HCT116 (cell line): ENCODE measurements at regions not wholly inside any gene's neighbourhood (a gene's known extent, or its start where the extent isn't known, plus 50 kb on each side); places are given as distances from the start of the nearest gene placed in this dataset.

Source experiments
- ATAC-seq: fragments of 200-7000 bp; cut with Tn5 transposase; 2 replicates; pipeline ENCODE4 v1.9.1; 2020; ENCODE audit warnings: mild to moderate bottlenecking, moderate library complexity
- BruUV-seq: library from RNA; stranded (reverse); fragments of 400-500 nt; replicated peaks from 2 replicates; lab custom pipeline; 2021; lab: Mats Ljungman, UMichigan
- CTCF ChIA-PET: fragments of 300-600 bp; sonication (Branson Sonifier 250); formaldehyde crosslinking; loops from one replicate; lab custom pipeline; 2021; ENCODE audit warnings: antibody characterized with exemption; lab: Charles Lee
- POLR2A ChIA-PET: fragments of 300-600, 350-600 bp; sonication (Branson Sonifier 250); formaldehyde crosslinking; loops from one replicate; lab custom pipeline; 2021; ENCODE audit warnings: antibody characterized with exemption; lab: Charles Lee
- RAD21 ChIA-PET, 2 experiments: fragments of 300-600 bp; sonication (Branson Sonifier 250); formaldehyde crosslinking; loops; one replicate each; lab custom pipeline; 2023; ENCODE audit warnings: low total read pairs in 2 of 2; ENCODE audit not compliant: uncharacterized antibody in 2 of 2, unreplicated experiment in 2 of 2, low non-redundant PET in 1 of 2; lab: Charles Lee
- DNase-seq: peaks from one replicate; pipeline ENCODE4 v3.0.0-alpha.2; 2010; ENCODE audit warnings: low read depth, low spot score
- H2AFZ ChIP-seq: fragments of 200-600 bp; shearing (Covaris generic), sonication (generic); 2 replicates; pipeline ENCODE4 v1.6.1; 2017; ENCODE audit warnings: low read depth, mixed run types, mixed read lengths, antibody characterized with exemption, low read length; ENCODE audit not compliant: poor library complexity, severe bottlenecking
- H3K27ac ChIP-seq: 2 replicates; pipeline ENCODE4 v1.5.1; 2012; ENCODE audit warnings: low read depth, low read length
- H3K27me3 ChIP-seq: fragments of 200-600 bp; sonication (generic); 2 replicates; pipeline ENCODE4 v1.6.1; 2016; ENCODE audit warnings: mixed run types, low read length, mixed read lengths; ENCODE audit not compliant: insufficient read depth
- H3K36me3 ChIP-seq, 2 experiments: fragments of 200-500 bp in 1 of 2; fragments of 200-600 bp in 1 of 2; sonication (Bioruptor generic) in 1 of 2; sonication (generic) in 1 of 2; 2 replicates each; pipeline versions ENCODE4 v1.5.1 to v1.6.1; 2014 to 2016; ENCODE audit warnings: low read length in 2 of 2, inconsistent platforms in 1 of 2, mixed read lengths in 1 of 2, mixed run types in 1 of 2; ENCODE audit not compliant: insufficient read depth in 2 of 2, control insufficient read depth in 1 of 2
- H3K4me1 ChIP-seq, 2 experiments: fragments of 200-600 bp in 1 of 2; sonication (generic) in 1 of 2; 2 replicates each; pipeline versions ENCODE4 v1.5.1 to v1.6.1; 2012 to 2017; ENCODE audit warnings: low read length in 2 of 2, inconsistent platforms in 1 of 2, mild to moderate bottlenecking in 1 of 2, mixed read lengths in 1 of 2, mixed run types in 1 of 2, moderate library complexity in 1 of 2; ENCODE audit not compliant: insufficient read depth in 2 of 2, control insufficient read depth in 1 of 2
- H3K4me2 ChIP-seq: fragments of 200-600 bp; sonication (generic); 2 replicates; pipeline ENCODE4 v1.6.1; 2017; ENCODE audit warnings: mixed run types, low read length, mixed read lengths
- H3K4me3 ChIP-seq, 2 experiments: fragments of 200-600 bp in 1 of 2; sonication (generic) in 1 of 2; replicated peaks in 1 of 2; 2 replicates each; pipeline ENCODE4 v1.5.1; 2011 to 2016; ENCODE audit warnings: low read length in 2 of 2, control low read depth in 1 of 2, low read depth in 1 of 2, mild to moderate bottlenecking in 1 of 2, mixed read lengths in 1 of 2, mixed run types in 1 of 2
- H3K79me2 ChIP-seq: fragments of 200-600 bp; sonication (generic); 2 replicates; pipeline ENCODE4 v1.6.1; 2017; ENCODE audit warnings: mild to moderate bottlenecking, mixed run types, low read length, moderate library complexity, mixed read lengths; ENCODE audit not compliant: insufficient read depth
- H3K9ac ChIP-seq: fragments of 200-600 bp; sonication (generic); 2 replicates; pipeline ENCODE4 v1.6.1; 2016; ENCODE audit warnings: low read length, mixed read lengths
- H3K9me2 ChIP-seq: fragments of 200-600 bp; sonication (generic), shearing (Covaris generic); 2 replicates; pipeline ENCODE4 v1.6.1; 2017; ENCODE audit warnings: mixed run types, mild to moderate bottlenecking, moderate library complexity; ENCODE audit not compliant: insufficient read depth
- H3K9me3 ChIP-seq, 2 experiments: fragments of 200-500 bp in 1 of 2; fragments of 200-600 bp in 1 of 2; sonication (Bioruptor generic) in 1 of 2; sonication (generic) in 1 of 2; 2 replicates each; pipeline ENCODE4 v1.6.1; 2014 to 2017; ENCODE audit warnings: low read length in 2 of 2, mixed read lengths in 2 of 2, inconsistent platforms in 1 of 2, low read depth in 1 of 2, mild to moderate bottlenecking in 1 of 2, mixed run types in 1 of 2, moderate library complexity in 1 of 2; ENCODE audit not compliant: control insufficient read depth in 1 of 2, insufficient read depth in 1 of 2
- H4K20me1 ChIP-seq: fragments of 200-600 bp; sonication (generic), shearing (Covaris generic); 2 replicates; pipeline ENCODE4 v1.6.1; 2017; ENCODE audit warnings: mixed run types, mild to moderate bottlenecking, moderate library complexity; ENCODE audit not compliant: insufficient read depth
- CBX3 ChIP-seq: IDR thresholded peaks from 2 replicates; pipeline ENCODE4 v1.6.1; 2012; ENCODE audit warnings: low read depth
- CEBPB ChIP-seq: IDR thresholded peaks from 2 replicates; pipeline ENCODE4 v1.6.1; 2012; ENCODE audit warnings: low read depth
- EGR1 ChIP-seq: IDR thresholded peaks from 2 replicates; pipeline ENCODE4 v1.6.1; 2012; ENCODE audit warnings: low read depth
- ELF1 ChIP-seq: IDR thresholded peaks from 2 replicates; pipeline ENCODE4 v1.6.1; 2012; ENCODE audit warnings: low read depth, borderline replicate concordance
- EZH2 ChIP-seq: fragments of 200-600 bp; sonication (generic); IDR thresholded peaks from 2 replicates; pipeline ENCODE4 v1.6.1; 2017; ENCODE audit warnings: antibody characterized with exemption, mixed run types
- FOSL1 ChIP-seq: IDR thresholded peaks from 2 replicates; pipeline ENCODE4 v1.6.1; 2012; ENCODE audit warnings: low read depth
- JUND ChIP-seq: IDR thresholded peaks from 2 replicates; pipeline ENCODE4 v1.6.1; 2012
- POLR2A ChIP-seq: IDR thresholded peaks from 2 replicates; pipeline ENCODE4 v1.7.0; 2011; ENCODE audit warnings: borderline replicate concordance; ENCODE audit not compliant: insufficient read depth, insufficient read length; ENCODE audit errors: extremely low read depth
- RAD21 ChIP-seq: IDR thresholded peaks from 2 replicates; pipeline ENCODE4 v1.6.1; 2012; ENCODE audit warnings: low read depth, mild to moderate bottlenecking
- SIN3A ChIP-seq: IDR thresholded peaks from 2 replicates; pipeline ENCODE4 v1.6.1; 2012; ENCODE audit warnings: low read depth
- SP1 ChIP-seq: IDR thresholded peaks from 2 replicates; pipeline ENCODE4 v1.6.1; 2012; ENCODE audit warnings: low read depth
- intact Hi-C: fragments of 100-400 bp; cut with micrococcal nuclease; formaldehyde crosslinking; loops from 2 replicates; pipeline ENCODE4 v1.10.0; 2022
- TF ChIP-seq, protein P1 (sequence below): IDR thresholded peaks from 2 replicates; pipeline ENCODE4 v1.6.1; 2012
- TF ChIP-seq, protein P2 (sequence below): IDR thresholded peaks from 2 replicates; pipeline ENCODE4 v1.6.1; 2012; ENCODE audit warnings: low read depth
- TF ChIP-seq, protein P3 (sequence below): IDR thresholded peaks from 2 replicates; pipeline ENCODE4 v1.6.1; 2012
- TF ChIP-seq, protein P4 (sequence below): IDR thresholded peaks from 2 replicates; pipeline ENCODE4 v1.6.1; 2011; ENCODE audit warnings: mild to moderate bottlenecking, low read length, moderate library complexity; ENCODE audit not compliant: insufficient replicate concordance; ENCODE audit errors: extremely low read depth

DNA sequence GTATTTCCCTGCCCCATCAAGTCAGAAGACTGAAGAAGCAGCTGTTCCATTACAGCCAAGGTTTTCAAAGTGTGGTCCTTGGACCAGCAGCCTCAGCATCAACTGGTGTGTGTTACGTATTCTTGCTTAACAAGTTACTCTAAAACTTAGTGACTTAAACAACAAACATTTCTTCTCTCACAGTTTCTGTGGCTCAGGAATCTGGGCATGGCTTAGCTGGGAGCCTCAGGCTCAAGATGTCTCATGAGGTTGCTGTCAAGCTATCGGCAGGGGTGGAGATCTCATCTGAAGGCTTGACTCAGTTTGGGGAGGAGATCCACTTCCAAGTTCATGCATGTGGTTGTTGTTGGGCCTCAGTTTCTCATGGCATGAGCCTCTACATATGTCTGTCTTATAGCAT lies 174.5 kb downstream of the KTN1 start:
- Histone ChIP-seq H4K20me1 (no peaks in the 10 kb centered on the region), H3K79me2 (no peaks in the 10 kb centered on the region), H3K4me3 (no peak overlapping the region), H3K4me1 (peaks cover 15 to 23% of the 10 kb centered on the region in 2 experiments), H3K9ac (no peak overlapping the region), H3K9me2 (no peaks in the 10 kb centered on the region), H3K9me3 (no peaks in the 10 kb centered on the region), H3K36me3 (no peaks in the 10 kb centered on the region), H2AFZ (no peak overlapping the region), H3K4me2 (no peak overlapping the region), H3K27ac (no peak overlapping the region), H3K27me3 (no peaks in the 10 kb centered on the region)
- ChIA-PET RAD21 (no interaction called here), POLR2A (no interaction called here), CTCF (no interaction called here)
- intact Hi-C loops: no loop called here
- ATAC-seq: no peak
- BruUV-seq: no TSS peak
- no peak for TF ChIP-seq EGR1
- no peak for TF ChIP-seq SIN3A
- TF ChIP-seq CEBPB: no peak
- TF ChIP-seq EZH2: no peak
- TF ChIP-seq RAD21: no peak
- no peak for TF ChIP-seq ELF1
- no peak for DNase-seq

DNA sequence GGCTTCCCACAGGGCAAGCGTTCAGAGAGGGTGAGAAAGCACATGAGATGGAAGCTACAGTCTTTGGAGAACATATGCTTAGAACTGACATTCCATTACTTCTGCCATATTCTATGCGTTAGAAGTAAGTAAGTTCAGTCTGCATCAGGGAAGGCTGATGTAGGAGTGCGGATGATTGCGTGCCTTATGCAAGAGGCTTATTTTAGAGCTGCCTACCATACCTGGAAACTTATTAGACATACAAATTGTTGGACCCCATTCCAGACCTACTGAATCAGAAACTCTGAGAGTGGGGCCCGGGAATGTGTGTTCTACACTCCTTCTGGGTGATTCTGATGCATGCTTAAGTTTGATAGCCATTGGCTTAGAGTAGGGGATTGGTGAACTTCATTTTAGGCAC lies 174.9 kb downstream of the KTN1 start:
- Histone ChIP-seq H3K4me2 (no peak overlapping the region), H3K27ac (no peak overlapping the region), H3K4me3 (no peak overlapping the region), H2AFZ (no peak overlapping the region), H4K20me1 (no peaks in the 10 kb centered on the region), H3K9me2 (no peaks in the 10 kb centered on the region), H3K9me3 (no peaks in the 10 kb centered on the region), H3K27me3 (no peaks in the 10 kb centered on the region), H3K36me3 (no peaks in the 10 kb centered on the region), H3K4me1 (peaks cover 13 to 23% of the 10 kb centered on the region in 2 experiments), H3K9ac (no peak overlapping the region), H3K79me2 (no peaks in the 10 kb centered on the region)
- no peak for DNase-seq
- intact Hi-C loops: no loop called here
- ChIA-PET CTCF (no interaction called here), RAD21 (no interaction called here), POLR2A (no interaction called here)
- no TSS peak for BruUV-seq
- no peak for ATAC-seq
- no peak for TF ChIP-seq JUND
- TF ChIP-seq FOSL1: no peak
- TF ChIP-seq, protein P1, sequence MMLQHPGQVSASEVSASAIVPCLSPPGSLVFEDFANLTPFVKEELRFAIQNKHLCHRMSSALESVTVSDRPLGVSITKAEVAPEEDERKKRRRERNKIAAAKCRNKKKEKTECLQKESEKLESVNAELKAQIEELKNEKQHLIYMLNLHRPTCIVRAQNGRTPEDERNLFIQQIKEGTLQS: no peak
- TF ChIP-seq POLR2A: no peak
- no peak for TF ChIP-seq EGR1
- TF ChIP-seq, protein P2, sequence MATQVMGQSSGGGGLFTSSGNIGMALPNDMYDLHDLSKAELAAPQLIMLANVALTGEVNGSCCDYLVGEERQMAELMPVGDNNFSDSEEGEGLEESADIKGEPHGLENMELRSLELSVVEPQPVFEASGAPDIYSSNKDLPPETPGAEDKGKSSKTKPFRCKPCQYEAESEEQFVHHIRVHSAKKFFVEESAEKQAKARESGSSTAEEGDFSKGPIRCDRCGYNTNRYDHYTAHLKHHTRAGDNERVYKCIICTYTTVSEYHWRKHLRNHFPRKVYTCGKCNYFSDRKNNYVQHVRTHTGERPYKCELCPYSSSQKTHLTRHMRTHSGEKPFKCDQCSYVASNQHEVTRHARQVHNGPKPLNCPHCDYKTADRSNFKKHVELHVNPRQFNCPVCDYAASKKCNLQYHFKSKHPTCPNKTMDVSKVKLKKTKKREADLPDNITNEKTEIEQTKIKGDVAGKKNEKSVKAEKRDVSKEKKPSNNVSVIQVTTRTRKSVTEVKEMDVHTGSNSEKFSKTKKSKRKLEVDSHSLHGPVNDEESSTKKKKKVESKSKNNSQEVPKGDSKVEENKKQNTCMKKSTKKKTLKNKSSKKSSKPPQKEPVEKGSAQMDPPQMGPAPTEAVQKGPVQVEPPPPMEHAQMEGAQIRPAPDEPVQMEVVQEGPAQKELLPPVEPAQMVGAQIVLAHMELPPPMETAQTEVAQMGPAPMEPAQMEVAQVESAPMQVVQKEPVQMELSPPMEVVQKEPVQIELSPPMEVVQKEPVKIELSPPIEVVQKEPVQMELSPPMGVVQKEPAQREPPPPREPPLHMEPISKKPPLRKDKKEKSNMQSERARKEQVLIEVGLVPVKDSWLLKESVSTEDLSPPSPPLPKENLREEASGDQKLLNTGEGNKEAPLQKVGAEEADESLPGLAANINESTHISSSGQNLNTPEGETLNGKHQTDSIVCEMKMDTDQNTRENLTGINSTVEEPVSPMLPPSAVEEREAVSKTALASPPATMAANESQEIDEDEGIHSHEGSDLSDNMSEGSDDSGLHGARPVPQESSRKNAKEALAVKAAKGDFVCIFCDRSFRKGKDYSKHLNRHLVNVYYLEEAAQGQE: no peak
- TF ChIP-seq CBX3: no peak
- TF ChIP-seq SP1: no peak
- TF ChIP-seq, protein P3, sequence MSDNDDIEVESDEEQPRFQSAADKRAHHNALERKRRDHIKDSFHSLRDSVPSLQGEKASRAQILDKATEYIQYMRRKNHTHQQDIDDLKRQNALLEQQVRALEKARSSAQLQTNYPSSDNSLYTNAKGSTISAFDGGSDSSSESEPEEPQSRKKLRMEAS: no peak
- TF ChIP-seq, protein P4, sequence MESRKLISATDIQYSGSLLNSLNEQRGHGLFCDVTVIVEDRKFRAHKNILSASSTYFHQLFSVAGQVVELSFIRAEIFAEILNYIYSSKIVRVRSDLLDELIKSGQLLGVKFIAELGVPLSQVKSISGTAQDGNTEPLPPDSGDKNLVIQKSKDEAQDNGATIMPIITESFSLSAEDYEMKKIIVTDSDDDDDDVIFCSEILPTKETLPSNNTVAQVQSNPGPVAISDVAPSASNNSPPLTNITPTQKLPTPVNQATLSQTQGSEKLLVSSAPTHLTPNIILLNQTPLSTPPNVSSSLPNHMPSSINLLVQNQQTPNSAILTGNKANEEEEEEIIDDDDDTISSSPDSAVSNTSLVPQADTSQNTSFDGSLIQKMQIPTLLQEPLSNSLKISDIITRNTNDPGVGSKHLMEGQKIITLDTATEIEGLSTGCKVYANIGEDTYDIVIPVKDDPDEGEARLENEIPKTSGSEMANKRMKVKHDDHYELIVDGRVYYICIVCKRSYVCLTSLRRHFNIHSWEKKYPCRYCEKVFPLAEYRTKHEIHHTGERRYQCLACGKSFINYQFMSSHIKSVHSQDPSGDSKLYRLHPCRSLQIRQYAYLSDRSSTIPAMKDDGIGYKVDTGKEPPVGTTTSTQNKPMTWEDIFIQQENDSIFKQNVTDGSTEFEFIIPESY: no peak
- TF ChIP-seq CEBPB: no peak
